A549 (cell line): ENCODE measurements at regions not wholly inside any gene's neighbourhood (a gene's known extent, or its start where the extent isn't known, plus 50 kb on each side); places are given as distances from the start of the nearest gene placed in this dataset.

Experiments used
- CBX8 ChIP-seq: fragments of 200-600 bp; sonication (generic); IDR thresholded peaks from 2 replicates; pipeline ENCODE4 v1.6.1; 2016
- KDM1A ChIP-seq: fragments of 200-600 bp; sonication (generic); IDR thresholded peaks from 2 replicates; pipeline ENCODE4 v1.6.1; 2016; ENCODE audit warnings: low read depth, mild to moderate bottlenecking
- RNF2 ChIP-seq: fragments of 200-600 bp; sonication (generic); IDR thresholded peaks from 2 replicates; pipeline ENCODE4 v1.6.1; 2016; ENCODE audit warnings: low read depth, mild to moderate bottlenecking, antibody characterized with exemption, moderate library complexity, borderline replicate concordance
- TF ChIP-seq, protein P1 (sequence below): fragments of >200 bp; sonication (Bioruptor Twin); formaldehyde crosslinking; IDR thresholded peaks from 3 replicates; pipeline ENCODE4 v1.5.1; 2016

DNA sequence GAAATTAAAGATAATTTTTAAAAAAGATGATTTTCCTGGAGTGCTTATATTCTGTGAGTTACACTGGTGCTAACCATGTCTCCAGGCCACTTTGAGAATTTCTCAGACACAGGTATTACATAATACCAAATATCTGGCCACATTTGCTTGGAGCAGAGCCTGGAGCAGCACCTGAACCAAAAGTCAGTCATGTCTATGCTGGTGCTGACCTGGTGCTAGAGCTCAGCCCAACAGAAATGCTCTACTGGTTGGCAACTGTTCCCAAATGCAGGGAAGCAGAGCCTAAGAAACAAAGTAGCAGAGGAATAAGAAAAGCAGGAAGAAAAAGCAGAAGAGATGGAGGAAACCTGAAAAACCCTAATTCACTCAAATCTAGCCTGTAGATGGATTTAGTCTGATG, 135.7 kb upstream of the SLC7A14 start:
- TF ChIP-seq KDM1A (no peak), RNF2 (no peak), CBX8 (no peak)
- TF ChIP-seq, protein P1, sequence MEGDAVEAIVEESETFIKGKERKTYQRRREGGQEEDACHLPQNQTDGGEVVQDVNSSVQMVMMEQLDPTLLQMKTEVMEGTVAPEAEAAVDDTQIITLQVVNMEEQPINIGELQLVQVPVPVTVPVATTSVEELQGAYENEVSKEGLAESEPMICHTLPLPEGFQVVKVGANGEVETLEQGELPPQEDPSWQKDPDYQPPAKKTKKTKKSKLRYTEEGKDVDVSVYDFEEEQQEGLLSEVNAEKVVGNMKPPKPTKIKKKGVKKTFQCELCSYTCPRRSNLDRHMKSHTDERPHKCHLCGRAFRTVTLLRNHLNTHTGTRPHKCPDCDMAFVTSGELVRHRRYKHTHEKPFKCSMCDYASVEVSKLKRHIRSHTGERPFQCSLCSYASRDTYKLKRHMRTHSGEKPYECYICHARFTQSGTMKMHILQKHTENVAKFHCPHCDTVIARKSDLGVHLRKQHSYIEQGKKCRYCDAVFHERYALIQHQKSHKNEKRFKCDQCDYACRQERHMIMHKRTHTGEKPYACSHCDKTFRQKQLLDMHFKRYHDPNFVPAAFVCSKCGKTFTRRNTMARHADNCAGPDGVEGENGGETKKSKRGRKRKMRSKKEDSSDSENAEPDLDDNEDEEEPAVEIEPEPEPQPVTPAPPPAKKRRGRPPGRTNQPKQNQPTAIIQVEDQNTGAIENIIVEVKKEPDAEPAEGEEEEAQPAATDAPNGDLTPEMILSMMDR = no peak
